Esophagus squamous epithelium (tissue), 4 donors: ENCODE measurements at regions not wholly inside any gene's neighbourhood (a gene's known extent, or its start where the extent isn't known, plus 50 kb on each side); places are given as distances from the start of the nearest gene placed in this dataset.

Experiments
- CTCF ChIP-seq, 6 experiments: fragments of 450-650 bp in 4 of 6; fragments of 200-600 bp in 2 of 6; sonication (generic) in 2 of 6; IDR thresholded peaks; one replicate each; pipeline ENCODE4 v1.5.1; 2016 to 2019; ENCODE audit warnings: antibody characterized with exemption in 6 of 6, mild to moderate bottlenecking in 4 of 6, moderate library complexity in 4 of 6
- POLR2A ChIP-seq, 4 donors: fragments of 450-650 bp; IDR thresholded peaks; one replicate each; pipeline ENCODE4 v1.6.1; 2017; ENCODE audit warnings: antibody characterized with exemption in 4 of 4, mild to moderate bottlenecking in 4 of 4, moderate library complexity in 3 of 4

GRCh38 chr6:54786154-54786553, 60.4 kb upstream of the FAM83B start:
- TF ChIP-seq CTCF (IDR thresholded peaks at IDR 0.05) = no peak
- no peak for TF ChIP-seq POLR2A (IDR thresholded peaks at IDR 0.05)
